Spleen (tissue), 7 donors: ENCODE measurements at regions not wholly inside any gene's neighbourhood (a gene's known extent, or its start where the extent isn't known, plus 50 kb on each side); places are given as distances from the start of the nearest gene placed in this dataset.

Experiments used
- POLR2A ChIP-seq, 3 donors: fragments of 450-650 bp; IDR thresholded peaks; one replicate each; pipeline ENCODE4 v1.5.1; 2017; ENCODE audit warnings: antibody characterized with exemption in 3 of 3, mild to moderate bottlenecking in 1 of 3
- TF ChIP-seq, protein P1 (sequence below), 11 experiments: fragments of 200-600 bp in 7 of 11; fragments of 450-650 bp in 4 of 11; sonication (generic) in 4 of 11; IDR thresholded peaks in 8 of 11; conservative IDR thresholded peaks in 3 of 11; 1 replicate in 7 of 11; 2 replicates in 4 of 11; pipeline versions ENCODE4 v1.4.0 to v1.8.0; 2016 to 2021; ENCODE audit warnings: antibody characterized with exemption in 11 of 11, inconsistent platforms in 4 of 11, mild to moderate bottlenecking in 1 of 11
- donor health status: DM: no; HTN: no; CAD: no; lungs with moderate emphysema.
- donor health status: DM: no; HTN: no; CAD: no.
- donor health status: DM: no; HTN: no; CAD: no.

DNA sequence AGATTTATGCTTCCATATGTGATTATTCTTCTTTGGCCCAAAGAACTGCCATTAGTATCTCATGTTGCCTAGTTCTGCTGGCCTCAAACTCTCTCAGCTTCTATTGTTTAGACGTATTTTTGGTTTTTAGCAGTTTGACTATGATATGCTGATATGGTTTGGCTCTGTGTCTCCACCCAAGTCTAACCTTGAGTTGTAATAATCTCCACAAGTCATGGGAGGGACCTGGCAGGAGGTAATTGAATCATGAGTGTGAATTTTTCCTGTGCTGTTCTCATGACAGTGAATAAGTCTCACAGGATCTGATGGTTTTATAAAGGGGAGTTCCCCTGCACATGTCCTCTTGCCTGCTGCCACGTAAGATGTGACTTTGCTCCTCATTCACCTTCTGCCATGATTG lies 96.7 kb upstream of the ARG1 start:
- TF ChIP-seq, protein P1, sequence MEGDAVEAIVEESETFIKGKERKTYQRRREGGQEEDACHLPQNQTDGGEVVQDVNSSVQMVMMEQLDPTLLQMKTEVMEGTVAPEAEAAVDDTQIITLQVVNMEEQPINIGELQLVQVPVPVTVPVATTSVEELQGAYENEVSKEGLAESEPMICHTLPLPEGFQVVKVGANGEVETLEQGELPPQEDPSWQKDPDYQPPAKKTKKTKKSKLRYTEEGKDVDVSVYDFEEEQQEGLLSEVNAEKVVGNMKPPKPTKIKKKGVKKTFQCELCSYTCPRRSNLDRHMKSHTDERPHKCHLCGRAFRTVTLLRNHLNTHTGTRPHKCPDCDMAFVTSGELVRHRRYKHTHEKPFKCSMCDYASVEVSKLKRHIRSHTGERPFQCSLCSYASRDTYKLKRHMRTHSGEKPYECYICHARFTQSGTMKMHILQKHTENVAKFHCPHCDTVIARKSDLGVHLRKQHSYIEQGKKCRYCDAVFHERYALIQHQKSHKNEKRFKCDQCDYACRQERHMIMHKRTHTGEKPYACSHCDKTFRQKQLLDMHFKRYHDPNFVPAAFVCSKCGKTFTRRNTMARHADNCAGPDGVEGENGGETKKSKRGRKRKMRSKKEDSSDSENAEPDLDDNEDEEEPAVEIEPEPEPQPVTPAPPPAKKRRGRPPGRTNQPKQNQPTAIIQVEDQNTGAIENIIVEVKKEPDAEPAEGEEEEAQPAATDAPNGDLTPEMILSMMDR (IDR thresholded peaks at IDR 0.05 in 8 of 11, conservative IDR thresholded peaks at IDR 0.05 in 3 of 11): no peak
- no peak for TF ChIP-seq POLR2A (IDR thresholded peaks at IDR 0.05)
